ENCODE measurements at regions not wholly inside any gene's neighbourhood (a gene's known extent, or its start where the extent isn't known, plus 50 kb on each side); places are given as distances from the start of the nearest gene placed in this dataset.

DNA sequence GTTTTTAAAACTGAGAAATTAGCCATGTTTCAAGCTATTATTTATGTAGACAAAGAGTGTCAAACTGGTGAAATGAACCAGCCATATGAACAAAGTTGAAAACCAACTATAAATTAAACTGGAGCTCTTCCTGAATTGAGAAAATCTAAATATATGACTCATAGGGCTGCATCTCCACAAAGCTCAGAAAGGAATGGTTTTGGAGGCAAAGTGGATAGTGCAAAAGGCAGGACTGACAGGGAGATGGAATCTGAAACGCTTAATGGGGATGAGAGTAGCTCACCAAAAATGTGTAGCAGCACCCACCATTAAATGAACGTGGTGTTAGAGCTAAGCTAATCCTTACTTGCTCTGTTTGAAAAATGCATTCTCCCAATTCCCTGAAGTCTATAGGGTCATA is 1066.0 kb downstream of the AGBL1 start:
- DNase-seq (no peak), ATAC-seq (no peak)
- no peaks in the 10 kb centered on the region for H3K27me3 ChIP-seq (ENCODE audit: insufficient read depth in 3 of 3, low read length in 2 of 3)
- no peaks in the 10 kb centered on the region for H3K36me3 ChIP-seq (ENCODE audit: insufficient read depth in 1 of 2, low read depth in 1 of 2)
- peaks cover 8% of the 10 kb centered on the region for H3K9me3 ChIP-seq
- TF ChIP-seq, protein P1, sequence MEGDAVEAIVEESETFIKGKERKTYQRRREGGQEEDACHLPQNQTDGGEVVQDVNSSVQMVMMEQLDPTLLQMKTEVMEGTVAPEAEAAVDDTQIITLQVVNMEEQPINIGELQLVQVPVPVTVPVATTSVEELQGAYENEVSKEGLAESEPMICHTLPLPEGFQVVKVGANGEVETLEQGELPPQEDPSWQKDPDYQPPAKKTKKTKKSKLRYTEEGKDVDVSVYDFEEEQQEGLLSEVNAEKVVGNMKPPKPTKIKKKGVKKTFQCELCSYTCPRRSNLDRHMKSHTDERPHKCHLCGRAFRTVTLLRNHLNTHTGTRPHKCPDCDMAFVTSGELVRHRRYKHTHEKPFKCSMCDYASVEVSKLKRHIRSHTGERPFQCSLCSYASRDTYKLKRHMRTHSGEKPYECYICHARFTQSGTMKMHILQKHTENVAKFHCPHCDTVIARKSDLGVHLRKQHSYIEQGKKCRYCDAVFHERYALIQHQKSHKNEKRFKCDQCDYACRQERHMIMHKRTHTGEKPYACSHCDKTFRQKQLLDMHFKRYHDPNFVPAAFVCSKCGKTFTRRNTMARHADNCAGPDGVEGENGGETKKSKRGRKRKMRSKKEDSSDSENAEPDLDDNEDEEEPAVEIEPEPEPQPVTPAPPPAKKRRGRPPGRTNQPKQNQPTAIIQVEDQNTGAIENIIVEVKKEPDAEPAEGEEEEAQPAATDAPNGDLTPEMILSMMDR (IDR thresholded peaks at IDR 0.05), result no peak
- no peak overlapping the region for H3K27ac ChIP-seq
- 65 to 79% (median 69%) methylated on average over 2 of the region's 2 CpGs for WGBS, 3 donors
- intact Hi-C loops (cut with DNase I), result no loop called here
- H3K4me1 ChIP-seq, result no peaks in the 10 kb centered on the region
- no peak overlapping the region for H3K4me3 ChIP-seq

DNA sequence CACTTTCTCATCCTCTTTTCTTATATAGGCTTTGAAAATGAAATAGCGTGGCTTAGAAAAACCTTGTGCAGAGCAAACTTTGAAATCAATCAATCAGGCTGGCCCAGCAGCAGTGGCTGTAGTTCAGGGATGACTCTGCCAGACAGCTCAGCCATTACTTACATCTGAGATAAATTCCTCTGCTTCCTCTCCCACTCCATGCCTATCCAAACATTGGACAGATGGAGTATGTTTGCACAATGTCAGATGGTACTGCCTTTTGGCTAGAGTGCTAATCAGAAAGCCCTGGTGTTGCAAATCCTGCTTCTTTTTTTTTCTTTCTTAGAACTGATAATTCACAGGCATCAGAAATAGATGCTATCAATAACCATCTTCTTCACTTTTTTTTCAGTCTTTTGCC is 1065.1 kb downstream of the AGBL1 start:
- 57 to 88% (median 63%) methylated on average over 1 of the region's 1 CpG for WGBS, 3 donors
- TF ChIP-seq, protein P1 (IDR thresholded peaks at IDR 0.05), result no peak
- Histone ChIP-seq H3K27ac (no peak overlapping the region), H3K4me1 (no peaks in the 10 kb centered on the region), H3K27me3 (ENCODE audit: insufficient read depth in 3 of 3, low read length in 2 of 3) (no peaks in the 10 kb centered on the region), H3K4me3 (no peak overlapping the region), H3K36me3 (ENCODE audit: insufficient read depth in 1 of 2, low read depth in 1 of 2) (no peaks in the 10 kb centered on the region), H3K9me3 (peaks cover 8% of the 10 kb centered on the region)
- no peak for ATAC-seq
- intact Hi-C loops (cut with DNase I), result no loop called here
- no peak for DNase-seq

DNA sequence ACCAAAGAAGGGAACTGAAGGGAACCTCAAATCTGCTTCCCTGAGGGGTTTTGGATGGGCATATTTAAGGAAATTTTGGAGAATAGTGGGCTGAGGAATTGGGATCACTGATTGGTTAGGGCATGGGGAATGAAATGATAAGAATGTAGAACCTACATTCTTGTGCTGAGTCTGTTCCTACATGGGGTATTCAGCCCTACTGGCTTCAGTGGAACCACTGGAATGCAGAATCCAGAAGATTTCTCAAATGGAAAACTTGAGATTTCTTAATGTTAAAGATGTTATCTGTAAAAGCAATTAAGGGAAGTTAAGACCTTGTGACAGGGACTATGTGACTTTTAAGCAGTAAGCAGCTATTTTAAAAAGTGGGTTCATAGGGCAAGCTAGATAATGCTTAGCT is 1062.4 kb downstream of the AGBL1 start:
- intact Hi-C loops (cut with DNase I), result no loop called here
- no peaks in the 10 kb centered on the region for H3K27me3 ChIP-seq (ENCODE audit: insufficient read depth in 3 of 3, low read length in 2 of 3)

DNA sequence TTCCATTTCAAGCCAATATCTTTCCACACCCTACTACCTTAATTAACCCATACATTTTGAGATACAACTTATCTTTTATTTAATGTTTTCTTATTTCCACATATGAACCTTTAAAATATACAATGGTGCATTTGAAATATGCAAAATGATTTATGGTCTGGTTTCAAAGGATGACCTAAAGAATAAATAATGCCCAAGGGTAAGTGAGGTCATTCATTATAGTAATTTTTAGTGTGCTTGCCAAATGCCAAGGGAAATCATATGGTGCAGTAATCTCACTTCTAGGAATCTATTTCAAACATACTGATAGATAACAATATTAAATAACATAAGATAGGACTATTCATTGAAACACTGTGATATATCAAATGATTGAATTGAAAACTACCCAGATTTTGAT is 1055.4 kb downstream of the AGBL1 start:
- no peak overlapping the region for H3K27ac ChIP-seq
- H3K9me3 ChIP-seq, result no peaks in the 10 kb centered on the region
- ATAC-seq, result no peak
- no peak overlapping the region for H3K4me3 ChIP-seq
- TF ChIP-seq, protein P1 (IDR thresholded peaks at IDR 0.05), result no peak
- intact Hi-C loops (cut with DNase I), result no loop called here
- no peaks in the 10 kb centered on the region for H3K27me3 ChIP-seq (ENCODE audit: insufficient read depth in 3 of 3, low read length in 2 of 3)
- no peaks in the 10 kb centered on the region for H3K36me3 ChIP-seq (ENCODE audit: insufficient read depth in 1 of 2, low read depth in 1 of 2)
- no peaks in the 10 kb centered on the region for H3K4me1 ChIP-seq
- no peak for DNase-seq

More for the DNA sequence above, 1062.4 kb downstream of the AGBL1 start:
- Histone ChIP-seq H3K4me1 (no peaks in the 10 kb centered on the region), H3K9me3 (peaks cover 8% of the 10 kb centered on the region), H3K36me3 (ENCODE audit: insufficient read depth in 1 of 2, low read depth in 1 of 2) (no peaks in the 10 kb centered on the region), H3K27ac (no peak overlapping the region), H3K4me3 (no peak overlapping the region)
- TF ChIP-seq, protein P1 (IDR thresholded peaks at IDR 0.05), result no peak
- ATAC-seq, result no peak
- no peak for DNase-seq

DNA sequence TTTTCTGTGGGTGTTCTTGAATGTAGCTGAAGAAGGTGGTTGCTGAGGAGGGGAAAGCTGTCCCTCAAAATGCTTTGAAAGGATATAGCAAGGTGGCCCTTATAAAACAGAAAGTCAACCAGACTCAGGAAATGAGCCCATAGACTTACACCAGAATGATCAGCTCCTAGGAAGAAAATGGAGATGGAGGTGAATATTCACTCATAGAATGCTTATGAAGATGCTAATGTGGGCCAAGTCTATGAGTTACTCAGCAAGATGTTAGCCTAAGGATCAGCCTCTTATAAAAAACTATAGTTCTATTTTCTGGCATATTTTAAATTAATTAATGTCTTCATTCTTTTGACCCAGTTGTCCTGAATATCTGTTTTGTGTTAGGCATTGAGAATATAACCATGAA is 1054.0 kb downstream of the AGBL1 start:
- intact Hi-C loops (cut with DNase I), result no loop called here
- Histone ChIP-seq H3K4me1 (no peaks in the 10 kb centered on the region), H3K27me3 (ENCODE audit: insufficient read depth in 3 of 3, low read length in 2 of 3) (no peaks in the 10 kb centered on the region), H3K9me3 (no peaks in the 10 kb centered on the region), H3K4me3 (no peak overlapping the region), H3K36me3 (ENCODE audit: insufficient read depth in 1 of 2, low read depth in 1 of 2) (no peaks in the 10 kb centered on the region), H3K27ac (no peak overlapping the region)
- DNase-seq (no peak), ATAC-seq (no peak)
- TF ChIP-seq, protein P1 (IDR thresholded peaks at IDR 0.05), result no peak

All from psoas muscle (tissue), 7 donors.